Transverse colon (tissue), 4 donors: ENCODE measurements at regions not wholly inside any gene's neighbourhood (a gene's known extent, or its start where the extent isn't known, plus 50 kb on each side); places are given as distances from the start of the nearest gene placed in this dataset.
A peak's percentile ranks its signal among the peaks of the same experiment; 100 is the strongest.

Experiments
- DNase-seq: peaks from one replicate; pipeline ENCODE4 v3.0.0-alpha.2; 2019
- H3K27ac ChIP-seq, 4 donors: fragments of 200-600 bp; sonication (generic); 2 replicates each; pipeline ENCODE4 v1.5.1; 2016 to 2018; ENCODE audit warnings: inconsistent platforms in 4 of 4
- H3K27me3 ChIP-seq: fragments of 200-600 bp; sonication (generic); 2 replicates; pipeline ENCODE4 v1.5.1; 2017; ENCODE audit warnings: inconsistent platforms
- H3K36me3 ChIP-seq, 4 donors: fragments of 200-600 bp; sonication (generic); 2 replicates each; pipeline ENCODE4 v1.5.1; 2017 to 2019; ENCODE audit warnings: inconsistent platforms in 4 of 4
- H3K4me1 ChIP-seq, 4 donors: fragments of 200-600 bp; sonication (generic); 2 replicates each; pipeline ENCODE4 v1.5.1; 2017 to 2020; ENCODE audit warnings: inconsistent platforms in 4 of 4
- H3K4me3 ChIP-seq, 4 donors: fragments of 200-600 bp; sonication (generic); 1 replicate in 1 of 4; 2 replicates in 3 of 4; pipeline versions ENCODE4 v1.5.1 to v1.6.1; 2017 to 2019; ENCODE audit warnings: inconsistent platforms in 4 of 4
- H3K9me3 ChIP-seq, 2 donors: fragments of 200-600 bp; sonication (generic); 2 replicates each; pipeline ENCODE4 v1.5.1; 2017 to 2019; ENCODE audit warnings: inconsistent platforms in 2 of 2
- CTCF ChIP-seq, 5 experiments: fragments of 200-600 bp in 3 of 5; fragments of 450-650 bp in 2 of 5; sonication (generic) in 3 of 5; IDR thresholded peaks; 1 replicate in 2 of 5; 2 replicates in 3 of 5; pipeline ENCODE4 v1.5.1; 2016 to 2017; ENCODE audit warnings: antibody characterized with exemption in 5 of 5, inconsistent platforms in 3 of 5, mild to moderate bottlenecking in 2 of 5, moderate library complexity in 1 of 5
- EP300 ChIP-seq: sonication (generic); formaldehyde crosslinking; IDR thresholded peaks from one replicate; pipeline ENCODE4 v1.6.1; 2017; ENCODE audit warnings: antibody characterized with exemption, low read depth
- POLR2A ChIP-seq: fragments of 450-650 bp; IDR thresholded peaks from one replicate; pipeline ENCODE4 v1.6.1; 2016; ENCODE audit warnings: antibody characterized with exemption, mild to moderate bottlenecking, moderate library complexity
- POLR2AphosphoS5 ChIP-seq, 3 donors: sonication (generic); formaldehyde crosslinking; IDR thresholded peaks; one replicate each; pipeline ENCODE4 v1.6.1; 2016; ENCODE audit warnings: antibody characterized with exemption in 3 of 3
- WGBS, 2 donors: methylation state at CpG; one replicate each; pipeline ENCODE4 v1.1.5; 2018; ENCODE audit warnings: low coverage in 1 of 2; 5-methylcytosine and 5-hydroxymethylcytosine counted together
- in situ Hi-C, 4 donors: fragments of 200-750 bp; cut with MboI; loops; one replicate each; pipeline versions ENCODE4 v1.15.0 to v1.15.1; 2017; ENCODE audit warnings: low sequenced_read_pairs in 3 of 4, low pct_ligation_motif_present in 1 of 4, low pct_unique_long_range_greater_than_20kb in 1 of 4
- intact Hi-C: fragments of 100-400 bp; cut with DNase I; formaldehyde crosslinking; loops from one replicate; pipeline ENCODE4 v1.15.1; 2023; ENCODE audit warnings: low total_unique reads

GRCh38 chr13:99857738-99858137, 113.8 kb downstream of the ZIC5 start:
- no peak for DNase-seq

GRCh38 chr13:99855526-99856420, 115.8 kb downstream of the ZIC5 start:
- TF ChIP-seq POLR2AphosphoS5 (IDR thresholded peaks at IDR 0.05) (no peak), CTCF (IDR thresholded peaks at IDR 0.05) (no peak), EP300 (no peak), POLR2A (no peak)
- Histone ChIP-seq H3K4me1 (peaks cover 0 to 28% (median 6%) of the 10 kb centered on the region in 4 donors), H3K36me3 (no peaks in the 10 kb centered on the region), H3K27ac (no peak overlapping the region), H3K9me3 (no peaks in the 10 kb centered on the region), H3K27me3 (no peaks in the 10 kb centered on the region), H3K4me3 (no peak overlapping the region)
- in situ Hi-C loops (no loop called here), intact Hi-C loops (no loop called here)
- no peak for DNase-seq
- 68 to 74% methylated on average over 8 to 9 of the region's 9 CpGs for WGBS, 2 donors

More at GRCh38 chr13:99857738-99858137, 113.8 kb downstream of the ZIC5 start:
- Histone ChIP-seq H3K27me3 (no peaks in the 10 kb centered on the region), H3K27ac (peak overlapping the region in 3 of 4 donors; percentile 19 to 31 (median 31)), H3K9me3 (no peaks in the 10 kb centered on the region), H3K4me3 (no peak overlapping the region), H3K4me1 (peaks cover 0 to 28% (median 6%) of the 10 kb centered on the region in 4 donors), H3K36me3 (no peaks in the 10 kb centered on the region)
- intact Hi-C loops = no loop called here
- in situ Hi-C loops = no loop called here
- TF ChIP-seq POLR2A = no peak
- TF ChIP-seq EP300 = no peak
- no peak for TF ChIP-seq POLR2AphosphoS5 (IDR thresholded peaks at IDR 0.05)
- TF ChIP-seq CTCF (IDR thresholded peaks at IDR 0.05) = no peak

- TF ChIP-seq POLR2A (no peak), CTCF (IDR thresholded peaks at IDR 0.05) (no peak), EP300 (no peak), POLR2AphosphoS5 (IDR thresholded peaks at IDR 0.05) (no peak)
- intact Hi-C loops = no loop called here
- H3K27ac ChIP-seq = no peak overlapping the region
- H3K4me3 ChIP-seq = no peak overlapping the region
- no peak for DNase-seq
- H3K27me3 ChIP-seq = no peaks in the 10 kb centered on the region
- no peaks in the 10 kb centered on the region for H3K9me3 ChIP-seq
- in situ Hi-C loops = no loop called here
- peaks cover 0 to 28% (median 6%) of the 10 kb centered on the region in 4 donors for H3K4me1 ChIP-seq
- H3K36me3 ChIP-seq = no peaks in the 10 kb centered on the region
- 93 to 94% methylated on average over 13 of the region's 13 CpGs for WGBS, 2 donors
Observed at GRCh38 chr13:99854366-99854765, 117.2 kb downstream of the ZIC5 start.

- in situ Hi-C loops (no loop called here), intact Hi-C loops (no loop called here)
- Histone ChIP-seq H3K9me3 (no peaks in the 10 kb centered on the region), H3K36me3 (no peaks in the 10 kb centered on the region), H3K27ac (no peak overlapping the region), H3K27me3 (no peaks in the 10 kb centered on the region), H3K4me3 (no peak overlapping the region), H3K4me1 (no peaks in the 10 kb centered on the region)
- DNase-seq = no peak
- TF ChIP-seq POLR2A (no peak), CTCF (IDR thresholded peaks at IDR 0.05) (no peak), EP300 (no peak), POLR2AphosphoS5 (IDR thresholded peaks at IDR 0.05) (no peak)
- 75 to 77% methylated on average over 3 to 10 of the region's 10 CpGs for WGBS, 2 donors
Observed at GRCh38 chr13:99847318-99847750, 124.2 kb downstream of the ZIC5 start.
